Testis (tissue), 2 donors: ENCODE measurements at regions not wholly inside any gene's neighbourhood (a gene's known extent, or its start where the extent isn't known, plus 50 kb on each side); places are given as distances from the start of the nearest gene placed in this dataset.
"Not testable (repeated sequence)": the region's sequence is repeated elsewhere in the genome, so short reads cannot be mapped to it uniquely, and the experiment has no call there.

Experiments
- DNase-seq: peaks from one replicate; pipeline ENCODE4 v3.0.0-alpha.2; 2019
- H3K27ac ChIP-seq, 2 donors: fragments of 200-600 bp; sonication (generic); one replicate each; pipeline ENCODE4 v1.5.1; 2019
- H3K27me3 ChIP-seq: fragments of 200-600 bp; sonication (generic); one replicate; pipeline ENCODE4 v1.5.1; 2019
- H3K36me3 ChIP-seq: fragments of 200-600 bp; sonication (generic); one replicate; pipeline ENCODE4 v1.5.1; 2017; ENCODE audit warnings: low read depth; ENCODE audit errors: missing control alignments
- H3K4me1 ChIP-seq: fragments of 200-600 bp; sonication (generic); one replicate; pipeline ENCODE4 v1.5.1; 2019
- H3K4me3 ChIP-seq, 2 donors: fragments of 200-600 bp; sonication (generic); one replicate each; pipeline ENCODE4 v1.5.1; 2017 to 2019
- H3K9me3 ChIP-seq: fragments of 200-600 bp; sonication (generic); one replicate; pipeline ENCODE4 v1.5.1; 2017
- CTCF ChIP-seq, 3 experiments: fragments of 450-650 bp in 2 of 3; fragments of 200-600 bp in 1 of 3; sonication (generic) in 1 of 3; IDR thresholded peaks; one replicate each; pipeline ENCODE4 v1.5.1; 2016 to 2019; ENCODE audit warnings: antibody characterized with exemption in 3 of 3, mild to moderate bottlenecking in 2 of 3, moderate library complexity in 1 of 3
- POLR2A ChIP-seq: fragments of 450-650 bp; IDR thresholded peaks from one replicate; pipeline ENCODE4 v1.6.1; 2017; ENCODE audit warnings: antibody characterized with exemption, mild to moderate bottlenecking, moderate library complexity
- WGBS, 2 donors: methylation state at CpG; one replicate each; pipeline ENCODE4 v1.1.5; 2018; 5-methylcytosine and 5-hydroxymethylcytosine counted together
- intact Hi-C: fragments of 100-400 bp; cut with DNase I; formaldehyde crosslinking; loops from one replicate; pipeline ENCODE4 v1.15.1; 2023; ENCODE audit warnings: low total_unique reads

DNA sequence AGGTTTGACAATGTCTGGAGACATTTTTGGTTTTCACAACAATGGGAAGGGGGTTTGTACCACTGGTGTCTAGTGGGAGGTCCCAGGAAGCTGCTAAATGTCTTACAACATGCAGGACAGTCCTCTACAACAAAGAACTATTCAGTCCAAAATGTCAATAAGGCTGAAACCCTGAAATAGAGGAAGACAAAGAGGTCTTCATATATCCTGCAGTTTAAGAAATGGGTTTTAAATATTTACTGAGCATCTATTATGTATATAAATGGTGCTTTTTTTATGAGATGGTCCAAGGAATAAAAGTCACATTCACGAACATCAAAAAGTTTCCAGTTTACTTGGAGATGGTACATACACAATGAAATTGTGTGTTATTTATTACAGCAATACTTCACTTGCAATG lies 107.3 kb downstream of the AKAP11 start:
- intact Hi-C loops, result no loop called here
- no peak overlapping the region for H3K4me3 ChIP-seq
- no peak for DNase-seq
- no peaks in the 10 kb centered on the region for H3K4me1 ChIP-seq
- no peaks in the 10 kb centered on the region for H3K36me3 ChIP-seq
- 93% methylated on average over 1 of the region's 1 CpG for WGBS, 2 donors
- H3K27ac ChIP-seq, result no peak overlapping the region
- no peaks in the 10 kb centered on the region for H3K27me3 ChIP-seq
- no peaks in the 10 kb centered on the region for H3K9me3 ChIP-seq
- no peak for TF ChIP-seq POLR2A
- TF ChIP-seq CTCF (IDR thresholded peaks at IDR 0.05), result no peak

DNA sequence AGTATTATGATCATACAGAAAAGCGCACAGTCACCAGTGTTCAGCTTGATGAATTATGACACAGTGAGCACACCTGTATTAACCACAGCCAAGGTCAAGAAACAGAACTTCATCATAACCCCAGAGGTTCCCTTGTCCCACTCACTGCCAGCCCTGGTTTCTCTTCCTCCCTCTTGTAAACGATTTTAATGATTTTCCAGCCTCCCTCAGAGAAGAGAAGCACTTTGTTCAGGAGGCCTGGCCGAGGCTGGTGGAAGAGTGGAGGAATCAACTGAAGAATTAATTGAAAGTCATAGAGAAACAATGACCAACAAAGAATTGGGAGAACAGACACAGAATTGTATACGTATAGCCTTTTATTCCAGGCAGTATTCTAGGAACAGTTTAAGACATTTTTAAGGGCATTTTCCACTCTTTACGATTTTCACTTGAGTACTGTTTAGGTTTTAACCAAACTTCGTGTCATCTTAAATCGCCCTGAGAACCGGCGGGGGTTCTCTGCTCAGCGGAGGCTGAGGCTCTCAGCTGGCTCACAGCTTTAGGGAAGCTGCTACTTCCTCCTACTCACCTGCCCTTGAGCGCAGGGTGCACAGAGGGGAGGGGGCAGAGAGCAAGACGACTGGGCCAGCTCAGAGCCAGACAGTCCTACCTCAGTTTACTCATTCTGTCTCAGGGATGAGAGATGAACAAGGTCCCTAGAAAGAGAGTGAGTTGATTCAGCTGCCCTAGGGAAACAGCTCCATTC lies 108.6 kb downstream of the AKAP11 start:
- WGBS, 2 donors, result 53 to 67% methylated on average over 10 to 12 of the region's 12 CpGs
- no peak for DNase-seq
- no peaks in the 10 kb centered on the region for H3K9me3 ChIP-seq
- peak overlapping the region in 1 of 2 donors; percentile 26 for H3K4me3 ChIP-seq
- no peak overlapping the region for H3K27ac ChIP-seq
- intact Hi-C loops, result no loop called here
- no peaks in the 10 kb centered on the region for H3K36me3 ChIP-seq
- no peaks in the 10 kb centered on the region for H3K4me1 ChIP-seq
- TF ChIP-seq CTCF (IDR thresholded peaks at IDR 0.05) (no peak), POLR2A (no peak)
- no peaks in the 10 kb centered on the region for H3K27me3 ChIP-seq

- no peak for TF ChIP-seq CTCF (IDR thresholded peaks at IDR 0.05)
- no peak for TF ChIP-seq POLR2A
- Histone ChIP-seq H3K36me3 (no peaks in the 10 kb centered on the region), H3K27ac (no peak overlapping the region), H3K4me3 (peak overlapping the region in 1 of 2 donors; percentile 26), H3K9me3 (no peaks in the 10 kb centered on the region), H3K4me1 (no peaks in the 10 kb centered on the region), H3K27me3 (no peaks in the 10 kb centered on the region)
- 36 to 88% methylated on average over 4 of the region's 4 CpGs for WGBS, 2 donors
- intact Hi-C loops, result no loop called here
- no peak for DNase-seq
Measured at GRCh38 chr13:42381165-42381425, 109.1 kb downstream of the AKAP11 start.

GRCh38 chr13:42381426-42381825 lies 109.5 kb downstream of the AKAP11 start:
- H3K36me3 ChIP-seq, H3K4me1 ChIP-seq, intact Hi-C loops, H3K27me3 ChIP-seq, H3K9me3 ChIP-seq, H3K27ac ChIP-seq: not testable (repeated sequence)
- 78% methylated on average over 8 of the region's 8 CpGs for WGBS, 2 donors
- peak; percentile 43 for DNase-seq
- H3K4me3 ChIP-seq, result peak overlapping the region in 1 of 2 donors; percentile 26

GRCh38 chr13:42383025-42383424 lies 111.1 kb downstream of the AKAP11 start:
- Histone ChIP-seq H3K27ac (no peak overlapping the region), H3K36me3 (no peaks in the 10 kb centered on the region), H3K27me3 (no peaks in the 10 kb centered on the region), H3K9me3 (no peaks in the 10 kb centered on the region), H3K4me3 (no peak overlapping the region), H3K4me1 (no peaks in the 10 kb centered on the region)
- TF ChIP-seq CTCF (IDR thresholded peaks at IDR 0.05) (no peak), POLR2A (no peak)
- no peak for DNase-seq
- WGBS, 2 donors, result 78 to 83% methylated on average over 7 of the region's 7 CpGs
- intact Hi-C loops, result no loop called here
